Hypothalamus (tissue), 51 donors: ENCODE measurements at regions not wholly inside any gene's neighbourhood (a gene's known extent, or its start where the extent isn't known, plus 50 kb on each side); places are given as distances from the start of the nearest gene placed in this dataset.

Experiments
- DNase-seq, 51 donors: peaks; one replicate each; lab custom pipeline; 2025; lab: John Stamatoyannopoulos, UW

- DNase-seq, result no peak
Observed at GRCh38 chr10:113252650-113253618, 299.9 kb upstream of the HABP2 start.

GRCh38 chr10:113259576-113260226, 293.2 kb upstream of the HABP2 start:
- DNase-seq, result no peak

- DNase-seq, result no peak
Observed at GRCh38 chr10:113261161-113261560, 291.7 kb upstream of the HABP2 start.

GRCh38 chr10:113261611-113262091, 291.2 kb upstream of the HABP2 start:
- no peak for DNase-seq

GRCh38 chr10:113263056-113263455, 289.8 kb upstream of the HABP2 start:
- no peak for DNase-seq

- no peak for DNase-seq
Observed at GRCh38 chr10:113264333-113265131, 288.3 kb upstream of the HABP2 start.

GRCh38 chr10:113266147-113266546, 286.7 kb upstream of the HABP2 start:
- no peak for DNase-seq

- no peak for DNase-seq
Observed at GRCh38 chr10:113267619-113268562, 285.0 kb upstream of the HABP2 start.

GRCh38 chr10:113269333-113269732, 283.5 kb upstream of the HABP2 start:
- DNase-seq, result no peak

GRCh38 chr10:113272511-113272910, 280.3 kb upstream of the HABP2 start:
- peak in 3 of 51 donors; percentile 3 to 9 (median 6) for DNase-seq

- peak in 45 of 51 donors; percentile 9 to 81 (median 52) for DNase-seq
Observed at GRCh38 chr10:113273181-113274163, 279.4 kb upstream of the HABP2 start.

- DNase-seq, result no peak
Observed at GRCh38 chr10:113274176-113274829, 278.6 kb upstream of the HABP2 start.

- no peak for DNase-seq
Observed at GRCh38 chr10:113278221-113278620, 274.6 kb upstream of the HABP2 start.

GRCh38 chr10:113278664-113279063, 274.2 kb upstream of the HABP2 start:
- DNase-seq, result no peak

- DNase-seq, result no peak
Observed at GRCh38 chr10:113279262-113279661, 273.6 kb upstream of the HABP2 start.

- peak in 1 of 51 donors; percentile 10 for DNase-seq
Observed at GRCh38 chr10:113282564-113282963, 270.3 kb upstream of the HABP2 start.

GRCh38 chr10:113283189-113283588, 269.7 kb upstream of the HABP2 start:
- no peak for DNase-seq

GRCh38 chr10:113284635-113285034, 268.2 kb upstream of the HABP2 start:
- no peak for DNase-seq
